ENCODE measurements at regions not wholly inside any gene's neighbourhood (a gene's known extent, or its start where the extent isn't known, plus 50 kb on each side); places are given as distances from the start of the nearest gene placed in this dataset.

DNA sequence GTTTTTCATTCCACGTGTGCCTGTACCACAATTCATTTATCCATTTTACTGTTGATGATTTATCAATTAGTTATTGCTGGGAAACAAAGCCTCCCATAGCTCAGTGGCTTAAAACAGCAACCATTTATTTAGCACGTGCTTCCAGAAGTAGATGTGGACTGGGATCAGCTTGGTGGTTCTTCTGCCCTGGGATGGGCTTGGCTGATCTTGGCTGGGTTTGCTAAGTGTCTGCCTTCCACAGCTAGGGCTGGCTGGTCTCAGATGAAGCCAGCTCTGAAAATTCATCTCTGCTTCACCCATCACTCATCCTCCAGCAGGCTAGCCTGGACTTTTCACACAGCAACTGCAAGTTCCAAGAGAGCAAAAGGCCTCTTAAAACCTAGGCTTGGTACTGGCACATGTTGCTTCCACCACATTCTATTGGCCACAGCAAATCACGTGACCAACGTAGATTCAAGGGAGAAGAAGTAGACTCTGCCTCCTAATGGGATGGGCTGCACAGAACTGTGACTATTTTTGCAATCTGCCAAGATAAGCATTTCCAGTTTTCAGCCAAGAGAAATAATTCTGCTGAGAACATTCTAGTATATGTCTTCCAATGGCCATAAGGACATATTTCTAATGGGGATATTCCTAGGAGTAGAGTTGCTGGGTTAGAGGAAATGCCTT is 124.9 kb downstream of the MN1 start:
- H3K4me3 Mint-ChIP-seq = no peak overlapping the region
- no peaks in the 10 kb centered on the region for H3K27me3 Mint-ChIP-seq
- H3K36me3 Mint-ChIP-seq (ENCODE audit: low read depth) = no peaks in the 10 kb centered on the region
- no peak overlapping the region for H3K27ac Mint-ChIP-seq
- no peaks in the 10 kb centered on the region for H3K9me3 Mint-ChIP-seq
- H3K4me1 Mint-ChIP-seq = no peaks in the 10 kb centered on the region
- DNase-seq = no peak
- intact Hi-C loops (cut with micrococcal nuclease) = no loop called here

DNA sequence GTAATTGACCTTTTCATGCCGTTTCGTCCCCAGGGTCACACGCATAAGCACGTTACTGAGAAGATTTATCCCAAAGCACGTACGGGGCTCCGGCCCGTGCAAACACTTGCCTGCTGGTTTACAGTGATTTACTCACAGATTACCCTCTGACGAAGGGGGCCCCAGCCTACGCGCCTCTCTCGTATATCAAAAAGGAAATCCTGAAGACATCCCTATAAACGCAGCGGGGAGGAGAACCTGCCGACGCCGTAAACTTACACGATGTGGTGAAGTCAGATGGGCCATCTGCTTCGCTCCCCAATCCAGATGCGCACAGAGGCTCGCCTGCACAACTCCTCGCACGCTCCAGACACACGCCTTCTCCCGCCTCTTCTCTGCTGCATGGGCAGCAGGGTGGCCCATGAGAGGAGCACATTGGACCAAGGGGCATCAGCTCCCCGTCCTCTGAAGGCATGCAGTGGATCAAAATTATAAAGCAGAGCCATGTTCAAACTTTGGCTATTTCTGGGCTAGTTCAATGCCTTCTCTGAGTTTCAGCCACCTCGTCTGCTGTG is 123.6 kb downstream of the MN1 start:
- Mint-ChIP-seq H3K4me3 (no peak overlapping the region), H3K27ac (no peak overlapping the region), H3K36me3 (ENCODE audit: low read depth) (no peaks in the 10 kb centered on the region), H3K4me1 (no peaks in the 10 kb centered on the region), H3K27me3 (no peaks in the 10 kb centered on the region), H3K9me3 (no peaks in the 10 kb centered on the region)
- intact Hi-C loops (cut with micrococcal nuclease) = no loop called here
- DNase-seq = no peak

DNA sequence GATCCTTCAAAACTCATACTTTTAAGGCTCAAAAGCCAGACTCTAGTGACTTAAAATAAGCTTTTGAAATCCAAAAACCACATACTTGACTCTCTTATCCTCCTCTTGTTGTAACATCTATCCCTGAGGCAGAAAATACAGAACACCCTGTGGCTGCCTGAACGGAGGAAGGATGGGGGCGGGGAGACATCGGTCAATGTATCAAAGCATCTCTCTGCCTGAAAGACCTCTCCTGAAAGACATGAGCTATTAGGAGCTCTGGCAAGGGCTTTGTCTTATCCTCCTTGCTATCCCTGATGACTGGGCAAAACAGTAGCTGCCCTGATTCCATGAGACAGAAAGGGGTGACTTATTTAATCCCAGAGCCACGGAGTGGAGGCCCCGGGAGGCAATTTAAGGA is 122.4 kb downstream of the MN1 start:
- H3K27me3 Mint-ChIP-seq = no peaks in the 10 kb centered on the region
- intact Hi-C loops (cut with micrococcal nuclease) = no loop called here
- H3K9me3 Mint-ChIP-seq = no peaks in the 10 kb centered on the region
- no peak for DNase-seq
- H3K27ac Mint-ChIP-seq = no peak overlapping the region
- no peaks in the 10 kb centered on the region for H3K36me3 Mint-ChIP-seq (ENCODE audit: low read depth)
- H3K4me1 Mint-ChIP-seq = no peaks in the 10 kb centered on the region
- no peak overlapping the region for H3K4me3 Mint-ChIP-seq

- H3K4me1 Mint-ChIP-seq = no peaks in the 10 kb centered on the region
- no peaks in the 10 kb centered on the region for H3K27me3 Mint-ChIP-seq
- H3K27ac Mint-ChIP-seq = no peak overlapping the region
- intact Hi-C loops (cut with micrococcal nuclease) = no loop called here
- no peaks in the 10 kb centered on the region for H3K36me3 Mint-ChIP-seq (ENCODE audit: low read depth)
- no peak overlapping the region for H3K4me3 Mint-ChIP-seq
- H3K9me3 Mint-ChIP-seq = no peaks in the 10 kb centered on the region
- DNase-seq = no peak
Measured at GRCh38 chr22:27679693-27680488, 121.7 kb downstream of the MN1 start.

DNA sequence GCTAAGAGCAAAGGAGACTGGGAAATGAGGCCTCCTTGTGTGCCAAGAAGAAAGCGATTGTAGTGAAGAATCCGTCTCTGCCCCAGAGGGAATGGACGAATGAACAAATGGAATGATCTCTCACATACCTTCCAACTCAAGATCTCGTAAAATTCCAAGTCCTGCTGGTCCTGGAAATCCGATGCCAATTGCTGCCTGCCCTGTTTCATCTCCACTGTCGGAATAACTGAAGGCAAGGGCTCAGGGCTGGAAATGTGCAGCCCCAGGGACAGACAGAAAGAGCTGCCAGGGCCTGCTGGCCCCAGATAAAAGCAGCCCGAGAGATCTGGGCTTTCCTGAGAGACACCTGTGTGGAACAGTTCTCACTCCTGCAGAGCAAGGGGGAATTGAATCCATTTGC is 120.9 kb downstream of the MN1 start:
- Mint-ChIP-seq H3K9me3 (no peaks in the 10 kb centered on the region), H3K27me3 (no peaks in the 10 kb centered on the region), H3K4me1 (no peaks in the 10 kb centered on the region), H3K27ac (no peak overlapping the region), H3K36me3 (ENCODE audit: low read depth) (no peaks in the 10 kb centered on the region), H3K4me3 (no peak overlapping the region)
- no peak for DNase-seq
- intact Hi-C loops (cut with micrococcal nuclease) = no loop called here

GRCh38 chr22:27681037-27681436 is 120.5 kb downstream of the MN1 start:
- no peaks in the 10 kb centered on the region for H3K36me3 Mint-ChIP-seq (ENCODE audit: low read depth)
- no peaks in the 10 kb centered on the region for H3K27me3 Mint-ChIP-seq
- H3K9me3 Mint-ChIP-seq = no peaks in the 10 kb centered on the region
- H3K4me3 Mint-ChIP-seq = no peak overlapping the region
- intact Hi-C loops (cut with micrococcal nuclease) = no loop called here
- H3K4me1 Mint-ChIP-seq = no peaks in the 10 kb centered on the region
- no peak for DNase-seq
- no peak overlapping the region for H3K27ac Mint-ChIP-seq

DNA sequence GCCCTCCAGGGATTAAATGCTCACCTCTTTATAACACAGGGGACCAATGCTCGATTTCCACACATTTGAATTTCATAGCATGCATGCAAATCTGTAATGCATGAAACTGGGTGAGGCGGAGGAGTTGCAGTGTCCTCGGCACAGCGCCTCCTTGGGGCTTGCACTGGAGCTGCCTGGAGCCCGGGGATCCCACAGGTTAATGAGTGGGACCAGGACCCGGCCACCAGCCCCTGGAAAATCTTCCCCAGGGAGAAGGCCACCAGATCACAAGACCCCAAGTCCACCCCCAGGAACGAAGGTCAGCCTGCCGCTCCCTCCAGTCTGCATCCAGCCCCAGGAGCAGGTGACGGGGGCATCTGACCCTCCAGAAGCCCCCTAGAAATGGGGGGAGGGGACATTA is 119.1 kb downstream of the MN1 start:
- DNase-seq = no peak
- Mint-ChIP-seq H3K4me3 (no peak overlapping the region), H3K9me3 (no peaks in the 10 kb centered on the region), H3K27me3 (no peaks in the 10 kb centered on the region), H3K36me3 (ENCODE audit: low read depth) (no peaks in the 10 kb centered on the region), H3K4me1 (no peaks in the 10 kb centered on the region), H3K27ac (no peak overlapping the region)
- intact Hi-C loops (cut with micrococcal nuclease) = no loop called here

DNA sequence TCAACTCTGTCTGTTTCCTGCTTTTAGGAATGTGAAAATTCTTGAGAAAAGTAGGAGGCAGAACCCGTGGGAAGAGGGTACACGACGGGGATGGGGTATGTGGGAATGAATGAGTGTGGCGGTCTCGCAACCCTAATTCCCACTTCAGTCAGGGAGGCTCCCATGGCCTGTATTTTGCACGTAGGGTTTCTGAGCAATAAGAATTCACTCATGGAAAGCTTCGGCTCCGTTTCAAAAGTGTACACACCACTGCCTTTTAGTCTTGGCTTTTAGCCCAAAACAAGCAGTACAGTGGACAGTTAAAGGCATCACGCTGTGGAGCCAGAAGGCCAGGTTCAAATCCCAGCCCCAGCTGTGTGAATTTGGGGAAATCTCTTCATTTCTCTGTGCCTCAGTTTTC is 116.7 kb downstream of the MN1 start:
- Mint-ChIP-seq H3K4me1 (no peaks in the 10 kb centered on the region), H3K27ac (no peak overlapping the region), H3K9me3 (no peaks in the 10 kb centered on the region), H3K27me3 (no peaks in the 10 kb centered on the region), H3K4me3 (no peak overlapping the region), H3K36me3 (ENCODE audit: low read depth) (no peaks in the 10 kb centered on the region)
- DNase-seq = no peak
- intact Hi-C loops (cut with micrococcal nuclease) = no loop called here

DNA sequence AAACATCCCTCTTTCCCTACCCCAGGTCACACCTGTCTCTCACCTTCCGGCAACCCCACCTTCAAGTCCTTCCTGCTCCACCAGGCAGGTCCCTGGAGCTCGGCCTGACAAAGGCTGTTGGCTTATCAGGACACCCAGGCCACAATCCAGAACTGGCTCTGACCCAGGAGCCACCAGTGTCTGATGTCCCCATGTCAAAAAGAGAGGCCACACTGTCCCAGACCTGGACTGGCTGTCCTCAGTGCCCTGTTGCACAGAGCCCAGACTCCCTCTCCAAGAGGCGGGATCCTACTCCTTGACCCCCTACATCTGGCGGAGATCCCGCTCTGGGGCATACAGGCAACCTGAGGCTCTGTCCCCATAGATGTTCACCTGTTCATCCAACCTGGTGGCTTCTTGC is 116.0 kb downstream of the MN1 start:
- Mint-ChIP-seq H3K9me3 (no peaks in the 10 kb centered on the region), H3K4me3 (no peak overlapping the region), H3K27ac (no peak overlapping the region), H3K4me1 (no peaks in the 10 kb centered on the region), H3K27me3 (no peaks in the 10 kb centered on the region), H3K36me3 (ENCODE audit: low read depth) (no peaks in the 10 kb centered on the region)
- intact Hi-C loops (cut with micrococcal nuclease) = no loop called here
- DNase-seq = no peak

- Mint-ChIP-seq H3K4me3 (no peak overlapping the region), H3K27me3 (no peaks in the 10 kb centered on the region), H3K9me3 (no peaks in the 10 kb centered on the region), H3K4me1 (no peaks in the 10 kb centered on the region), H3K27ac (no peak overlapping the region), H3K36me3 (ENCODE audit: low read depth) (no peaks in the 10 kb centered on the region)
- intact Hi-C loops (cut with micrococcal nuclease) = no loop called here
- no peak for DNase-seq
Measured at GRCh38 chr22:27685970-27686369, 115.6 kb downstream of the MN1 start.

- Mint-ChIP-seq H3K27ac (no peak overlapping the region), H3K9me3 (no peaks in the 10 kb centered on the region), H3K27me3 (no peaks in the 10 kb centered on the region), H3K4me1 (no peaks in the 10 kb centered on the region), H3K4me3 (no peak overlapping the region), H3K36me3 (ENCODE audit: low read depth) (no peaks in the 10 kb centered on the region)
- intact Hi-C loops (cut with micrococcal nuclease) = no loop called here
- no peak for DNase-seq
Measured at GRCh38 chr22:27686534-27686933, 115.0 kb downstream of the MN1 start.

DNA sequence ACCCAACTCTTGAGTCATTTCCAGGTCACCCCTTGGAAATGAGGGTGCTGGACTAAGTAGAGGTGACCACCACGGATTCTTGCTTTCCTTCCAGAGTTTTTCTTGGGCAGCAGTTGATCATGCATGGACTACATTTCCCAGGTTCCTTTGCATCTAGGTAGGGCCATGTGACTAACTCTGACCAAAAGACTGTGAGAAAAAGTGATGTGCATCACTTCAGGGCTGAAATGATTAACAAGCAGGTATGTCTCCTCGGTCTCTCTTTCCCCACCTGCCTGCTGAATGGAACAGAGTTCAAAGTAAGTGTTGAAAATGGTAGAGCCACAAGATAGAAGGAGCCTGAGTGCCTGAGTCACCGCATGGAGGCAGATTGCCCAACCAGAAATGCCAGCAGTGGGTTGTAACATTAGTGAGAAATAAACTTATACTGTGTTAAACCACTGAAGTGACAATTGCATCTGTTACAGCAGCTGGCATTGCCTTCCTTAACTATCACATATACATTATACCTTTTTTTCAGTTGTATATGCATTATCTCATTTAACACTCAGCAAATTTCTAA is 113.5 kb downstream of the MN1 start:
- no peak for DNase-seq
- Mint-ChIP-seq H3K4me3 (no peak overlapping the region), H3K36me3 (ENCODE audit: low read depth) (no peaks in the 10 kb centered on the region), H3K27ac (no peak overlapping the region), H3K9me3 (no peaks in the 10 kb centered on the region), H3K4me1 (no peaks in the 10 kb centered on the region), H3K27me3 (no peaks in the 10 kb centered on the region)
- intact Hi-C loops (cut with micrococcal nuclease) = no loop called here

DNA sequence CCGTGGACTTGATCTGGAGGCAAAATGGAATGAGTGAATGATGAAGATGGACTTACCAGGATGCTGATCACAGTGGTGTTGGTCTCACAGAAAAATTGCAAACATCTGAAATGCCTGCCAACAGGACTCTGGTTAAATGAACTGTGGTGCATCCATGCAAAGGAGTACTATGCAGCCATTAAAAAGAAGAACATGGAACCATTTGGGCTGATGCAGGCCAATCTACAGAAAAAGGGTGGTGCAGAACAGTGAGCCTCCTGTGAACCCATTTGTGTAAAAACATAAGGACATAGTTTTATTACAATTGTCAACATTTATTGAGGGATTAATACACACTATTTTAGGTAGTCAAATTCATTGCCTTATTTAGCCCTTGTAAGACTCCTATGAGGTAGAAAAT is 111.9 kb downstream of the MN1 start:
- H3K27me3 Mint-ChIP-seq = no peaks in the 10 kb centered on the region
- no peaks in the 10 kb centered on the region for H3K4me1 Mint-ChIP-seq
- intact Hi-C loops (cut with micrococcal nuclease) = no loop called here
- H3K27ac Mint-ChIP-seq = no peak overlapping the region
- H3K36me3 Mint-ChIP-seq (ENCODE audit: low read depth) = no peaks in the 10 kb centered on the region
- H3K4me3 Mint-ChIP-seq = no peak overlapping the region
- DNase-seq = no peak
- H3K9me3 Mint-ChIP-seq = no peaks in the 10 kb centered on the region

GRCh38 chr22:27690599-27690998 is 111.0 kb downstream of the MN1 start:
- no peak for DNase-seq
- Mint-ChIP-seq H3K9me3 (no peaks in the 10 kb centered on the region), H3K27me3 (no peaks in the 10 kb centered on the region), H3K4me3 (no peak overlapping the region), H3K27ac (no peak overlapping the region), H3K36me3 (ENCODE audit: low read depth) (no peaks in the 10 kb centered on the region), H3K4me1 (no peaks in the 10 kb centered on the region)
- intact Hi-C loops (cut with micrococcal nuclease) = no loop called here

All from activated CD4-positive, alpha-beta T cell treated with anti-CD3 and anti-CD28 coated beads, Interleukin-2, amount 10 ng/mL, durations not matched to agents 24 days and 14 days (primary cell).